ENCODE measurements at regions not wholly inside any gene's neighbourhood (a gene's known extent, or its start where the extent isn't known, plus 50 kb on each side); places are given as distances from the start of the nearest gene placed in this dataset.

- no peaks in the 10 kb centered on the region for H3K27me3 Mint-ChIP-seq
Measured at GRCh38 chr1:70820995-70821394, 226.6 kb downstream of the PTGER3 start.

DNA sequence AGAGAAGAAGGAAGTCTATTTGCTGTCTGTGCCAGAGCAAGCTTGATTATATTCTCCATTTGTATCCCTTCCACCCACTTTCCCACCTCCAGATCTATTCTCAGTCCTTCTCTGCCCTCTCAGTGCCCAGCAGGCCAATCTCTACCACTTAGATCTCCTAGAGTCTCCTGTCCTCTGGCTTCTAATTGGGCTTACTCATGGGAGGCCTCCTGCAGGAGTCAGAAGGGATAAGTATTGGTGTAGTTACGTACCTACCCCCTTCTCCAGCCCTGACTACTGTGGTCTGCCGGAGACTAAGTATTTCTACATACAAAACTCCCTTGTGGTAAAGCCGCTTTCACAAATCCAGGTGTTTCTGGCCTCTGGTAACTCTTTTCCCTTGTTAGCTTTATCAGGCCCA lies 221.2 kb downstream of the PTGER3 start:
- Mint-ChIP-seq H3K4me1 (ENCODE audit: low read depth) (no peaks in the 10 kb centered on the region), H3K27me3 (no peaks in the 10 kb centered on the region), H3K27ac (no peak overlapping the region), H3K36me3 (ENCODE audit: low read depth) (no peaks in the 10 kb centered on the region), H3K4me3 (no peak overlapping the region), H3K9me3 (peaks cover 2% of the 10 kb centered on the region)
- H3K9me3 ChIP-seq (ENCODE audit: control insufficient read depth in 1 of 2, insufficient read depth in 1 of 2, low read length in 2 of 2) = no peaks in the 10 kb centered on the region
- H3K4me1 ChIP-seq (ENCODE audit: insufficient read depth, low read length) = no peaks in the 10 kb centered on the region
- DNase-seq (no peak), ATAC-seq (ENCODE audit: poor library complexity) (no peak)
- no peak for TF ChIP-seq CTCF (IDR thresholded peaks at IDR 0.05)
- no peak overlapping the region for H3K4me3 ChIP-seq (ENCODE audit: low read length)
- H3K36me3 ChIP-seq (ENCODE audit: insufficient read depth, low read length) = no peaks in the 10 kb centered on the region
- ChIA-PET POLR2A (no interaction called here), CTCF (no interaction called here)
- H3K27me3 ChIP-seq (ENCODE audit: control insufficient read depth in 1 of 2, insufficient read depth in 2 of 2, low read length in 2 of 2) = no peaks in the 10 kb centered on the region
- intact Hi-C loops (cut with DNase I, micrococcal nuclease) = no loop called here
- no peak overlapping the region for H3K27ac ChIP-seq (ENCODE audit: low read depth in 1 of 2, low read length in 2 of 2)

More at GRCh38 chr1:70820995-70821394, 226.6 kb downstream of the PTGER3 start:
- no peak overlapping the region for H3K27ac ChIP-seq (ENCODE audit: low read depth in 1 of 2, low read length in 2 of 2)
- no peaks in the 10 kb centered on the region for H3K4me1 ChIP-seq (ENCODE audit: insufficient read depth, low read length)
- no peaks in the 10 kb centered on the region for H3K36me3 Mint-ChIP-seq (ENCODE audit: low read depth)
- H3K9me3 ChIP-seq (ENCODE audit: control insufficient read depth in 1 of 2, insufficient read depth in 1 of 2, low read length in 2 of 2) = no peaks in the 10 kb centered on the region
- no peak for ATAC-seq (ENCODE audit: poor library complexity)
- POLR2A ChIA-PET = no interaction called here
- no peaks in the 10 kb centered on the region for H3K36me3 ChIP-seq (ENCODE audit: insufficient read depth, low read length)
- no peak for DNase-seq
- H3K4me1 Mint-ChIP-seq (ENCODE audit: low read depth) = no peaks in the 10 kb centered on the region
- no peaks in the 10 kb centered on the region for H3K27me3 ChIP-seq (ENCODE audit: control insufficient read depth in 1 of 2, insufficient read depth in 2 of 2, low read length in 2 of 2)
- no peaks in the 10 kb centered on the region for H3K9me3 Mint-ChIP-seq
- H3K27ac Mint-ChIP-seq = no peak overlapping the region
- TF ChIP-seq CTCF (IDR thresholded peaks at IDR 0.05) = no peak
- no peak overlapping the region for H3K4me3 ChIP-seq (ENCODE audit: low read length)
- CTCF ChIA-PET = no interaction called here
- H3K4me3 Mint-ChIP-seq = no peak overlapping the region
- intact Hi-C loops (cut with DNase I, micrococcal nuclease) = no loop called here

GRCh38 chr1:70827030-70827429 lies 220.6 kb downstream of the PTGER3 start:
- H3K27ac ChIP-seq (ENCODE audit: low read depth in 1 of 2, low read length in 2 of 2) = no peak overlapping the region
- H3K27me3 ChIP-seq (ENCODE audit: control insufficient read depth in 1 of 2, insufficient read depth in 2 of 2, low read length in 2 of 2) = no peaks in the 10 kb centered on the region
- CTCF ChIA-PET = no interaction called here
- H3K4me1 ChIP-seq (ENCODE audit: insufficient read depth, low read length) = no peaks in the 10 kb centered on the region
- no peaks in the 10 kb centered on the region for H3K36me3 Mint-ChIP-seq (ENCODE audit: low read depth)
- POLR2A ChIA-PET = no interaction called here
- TF ChIP-seq CTCF (IDR thresholded peaks at IDR 0.05) = no peak
- intact Hi-C loops (cut with DNase I, micrococcal nuclease) = no loop called here
- no peaks in the 10 kb centered on the region for H3K27me3 Mint-ChIP-seq
- peaks cover 2% of the 10 kb centered on the region for H3K9me3 Mint-ChIP-seq
- H3K4me3 Mint-ChIP-seq = no peak overlapping the region
- H3K27ac Mint-ChIP-seq = no peak overlapping the region
- H3K9me3 ChIP-seq (ENCODE audit: control insufficient read depth in 1 of 2, insufficient read depth in 1 of 2, low read length in 2 of 2) = no peaks in the 10 kb centered on the region
- H3K4me3 ChIP-seq (ENCODE audit: low read length) = no peak overlapping the region
- H3K36me3 ChIP-seq (ENCODE audit: insufficient read depth, low read length) = no peaks in the 10 kb centered on the region
- DNase-seq = no peak
- H3K4me1 Mint-ChIP-seq (ENCODE audit: low read depth) = no peaks in the 10 kb centered on the region
- no peak for ATAC-seq (ENCODE audit: poor library complexity)

All from CD4-positive, alpha-beta T cell (primary cell).